Mesendoderm (in vitro differentiated cells): ENCODE measurements at regions not wholly inside any gene's neighbourhood (a gene's known extent, or its start where the extent isn't known, plus 50 kb on each side); places are given as distances from the start of the nearest gene placed in this dataset.

Experiments
- DNase-seq: peaks from one replicate; pipeline ENCODE4 v3.0.0; 2013
- H2AK5ac ChIP-seq: 2 replicates; pipeline ENCODE4 v1.6.1; 2013; ENCODE audit warnings: low read length, inconsistent platforms
- H2BK120ac ChIP-seq: 2 replicates; pipeline ENCODE4 v1.6.1; 2013; ENCODE audit warnings: low read depth, mild to moderate bottlenecking, low read length, moderate library complexity, mixed read lengths
- H2BK15ac ChIP-seq: replicated peaks from 2 replicates; pipeline ENCODE4 v1.6.1; 2013; ENCODE audit warnings: low read depth, mild to moderate bottlenecking, moderate library complexity
- H2BK5ac ChIP-seq: 2 replicates; pipeline ENCODE4 v1.6.1; 2013; ENCODE audit warnings: low read length, inconsistent platforms
- H3K18ac ChIP-seq: 2 replicates; pipeline ENCODE4 v1.6.1; 2013; ENCODE audit warnings: mild to moderate bottlenecking, low read length, mixed read lengths
- H3K23ac ChIP-seq: one replicate; pipeline ENCODE4 v1.6.1; 2013; ENCODE audit warnings: low read length
- H3K27ac ChIP-seq: 2 replicates; pipeline ENCODE4 v1.5.1; 2013; ENCODE audit warnings: low read depth, mild to moderate bottlenecking, inconsistent platforms, low read length, moderate library complexity
- H3K27me3 ChIP-seq: 2 replicates; pipeline ENCODE4 v1.6.1; 2013; ENCODE audit warnings: low read length, control low read depth, mild to moderate bottlenecking, inconsistent platforms; ENCODE audit not compliant: insufficient read depth, poor library complexity
- H3K36me3 ChIP-seq: 2 replicates; pipeline ENCODE4 v1.6.1; 2013; ENCODE audit warnings: low read length, inconsistent platforms; ENCODE audit not compliant: control insufficient read depth, insufficient read depth
- H3K4ac ChIP-seq: one replicate; pipeline ENCODE4 v1.6.1; 2013; ENCODE audit warnings: low read depth, mild to moderate bottlenecking, low read length, moderate library complexity
- H3K4me1 ChIP-seq: 2 replicates; pipeline ENCODE4 v1.6.1; 2013; ENCODE audit warnings: low read depth, low read length, inconsistent platforms; ENCODE audit not compliant: control insufficient read depth
- H3K4me2 ChIP-seq: 2 replicates; pipeline ENCODE4 v1.6.1; 2013; ENCODE audit warnings: low read length
- H3K4me3 ChIP-seq: 2 replicates; pipeline ENCODE4 v1.5.1; 2013; ENCODE audit warnings: mild to moderate bottlenecking, low read length
- H3K56ac ChIP-seq: one replicate; pipeline ENCODE4 v1.6.1; 2013; ENCODE audit warnings: low read length
- H3K79me1 ChIP-seq: 2 replicates; pipeline ENCODE4 v1.6.1; 2013; ENCODE audit warnings: low read length, inconsistent platforms
- H3K79me2 ChIP-seq: 2 replicates; pipeline ENCODE4 v1.6.1; 2013; ENCODE audit warnings: mild to moderate bottlenecking, low read length; ENCODE audit not compliant: control insufficient read depth, insufficient read depth
- H3K9ac ChIP-seq: 2 replicates; pipeline ENCODE4 v1.6.1; 2013; ENCODE audit warnings: low read length, inconsistent platforms
- H4K5ac ChIP-seq: one replicate; pipeline ENCODE4 v1.6.1; 2013; ENCODE audit warnings: low read length
- H4K8ac ChIP-seq: one replicate; pipeline ENCODE4 v1.6.1; 2013; ENCODE audit warnings: low read depth, mild to moderate bottlenecking, control low read depth, low read length, moderate library complexity
- WGBS: extraction: QIAGEN DNeasy Blood & Tissue Kit; methylation state at CpG from one replicate; pipeline ENCODE4 v1.1.7; 2013; ENCODE audit warnings: low lambda C conversion rate, missing lambda C conversion rate; ENCODE audit not compliant: insufficient coverage; ENCODE audit errors: extremely low coverage; 5-methylcytosine and 5-hydroxymethylcytosine counted together

DNA sequence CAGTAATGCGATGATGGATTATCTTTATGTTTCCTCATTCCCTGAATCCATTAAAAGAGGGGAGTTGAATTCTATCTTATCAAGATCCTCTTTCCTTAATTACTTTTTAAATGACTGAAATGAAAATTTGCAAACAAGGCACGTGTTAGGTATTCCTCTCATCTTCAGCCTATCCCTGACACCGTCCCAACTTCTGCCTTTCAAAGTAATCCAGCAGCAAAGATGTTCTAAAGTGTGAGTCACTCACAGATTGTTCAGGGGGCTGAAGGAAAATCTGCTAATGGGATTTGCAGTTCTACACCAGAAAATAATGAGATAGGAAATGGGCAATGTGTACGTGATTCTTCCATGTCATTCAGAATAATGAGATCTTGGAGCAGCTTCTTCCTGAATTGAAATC lies 403.0 kb downstream of the ARHGEF28 start:
- H3K4me3 ChIP-seq, result no peak overlapping the region
- no peak overlapping the region for H4K8ac ChIP-seq
- H3K23ac ChIP-seq, result no peak overlapping the region
- DNase-seq, result peak; percentile 42
- no peaks in the 10 kb centered on the region for H3K36me3 ChIP-seq
- H3K79me1 ChIP-seq, result no peaks in the 10 kb centered on the region
- no peak overlapping the region for H2BK15ac ChIP-seq
- no peak overlapping the region for H3K4ac ChIP-seq
- H2AK5ac ChIP-seq, result no peak overlapping the region
- no peak overlapping the region for H2BK5ac ChIP-seq
- no peaks in the 10 kb centered on the region for H3K27me3 ChIP-seq
- H3K9ac ChIP-seq, result no peak overlapping the region
- peak overlapping the region; percentile 68 for H3K18ac ChIP-seq
- H3K27ac ChIP-seq, result no peak overlapping the region
- no peak overlapping the region for H3K4me2 ChIP-seq
- no peak overlapping the region for H2BK120ac ChIP-seq
- H3K56ac ChIP-seq, result peak overlapping the region; percentile 7
- WGBS, result no CpG with 5 or more reads among the region's 4 CpGs
- no peak overlapping the region for H4K5ac ChIP-seq
- H3K79me2 ChIP-seq, result no peaks in the 10 kb centered on the region
- H3K4me1 ChIP-seq, result peaks cover 4% of the 10 kb centered on the region

- Histone ChIP-seq H3K4me3 (no peak overlapping the region), H3K23ac (no peak overlapping the region), H3K36me3 (no peaks in the 10 kb centered on the region)
Observed at GRCh38 chr5:74028406-74028805, 402.4 kb downstream of the ARHGEF28 start.

GRCh38 chr5:74027732-74028338 lies 401.8 kb downstream of the ARHGEF28 start:
- peak overlapping the region; percentile 12 for H2BK5ac ChIP-seq
- WGBS, result no CpG with 5 or more reads among the region's 2 CpGs
- H3K79me1 ChIP-seq, result no peaks in the 10 kb centered on the region
- no peaks in the 10 kb centered on the region for H3K27me3 ChIP-seq
- no peak overlapping the region for H3K23ac ChIP-seq
- no peak overlapping the region for H3K4ac ChIP-seq
- H3K36me3 ChIP-seq, result no peaks in the 10 kb centered on the region
- no peak overlapping the region for H2BK120ac ChIP-seq
- no peaks in the 10 kb centered on the region for H3K79me2 ChIP-seq
- H4K8ac ChIP-seq, result no peak overlapping the region
- H3K18ac ChIP-seq, result no peak overlapping the region
- no peak overlapping the region for H3K27ac ChIP-seq
- H3K56ac ChIP-seq, result no peak overlapping the region
- no peak overlapping the region for H2AK5ac ChIP-seq
- no peak overlapping the region for H2BK15ac ChIP-seq
- H3K4me3 ChIP-seq, result no peak overlapping the region
- no peak overlapping the region for H4K5ac ChIP-seq
- H3K9ac ChIP-seq, result no peak overlapping the region
- H3K4me2 ChIP-seq, result no peak overlapping the region
- peaks cover 4% of the 10 kb centered on the region for H3K4me1 ChIP-seq
- DNase-seq, result no peak

More at GRCh38 chr5:74028406-74028805, 402.4 kb downstream of the ARHGEF28 start:
- H4K5ac ChIP-seq, result no peak overlapping the region
- no peak overlapping the region for H2BK120ac ChIP-seq
- no peak overlapping the region for H3K4me2 ChIP-seq
- H3K27ac ChIP-seq, result no peak overlapping the region
- H2AK5ac ChIP-seq, result no peak overlapping the region
- H3K79me2 ChIP-seq, result no peaks in the 10 kb centered on the region
- no peak overlapping the region for H3K9ac ChIP-seq
- H3K79me1 ChIP-seq, result no peaks in the 10 kb centered on the region
- peak overlapping the region; percentile 68 for H3K18ac ChIP-seq
- DNase-seq, result peak; percentile 78
- no peaks in the 10 kb centered on the region for H3K27me3 ChIP-seq
- H4K8ac ChIP-seq, result no peak overlapping the region
- peaks cover 4% of the 10 kb centered on the region for H3K4me1 ChIP-seq
- WGBS, result no CpG with 5 or more reads among the region's 3 CpGs
- H2BK15ac ChIP-seq, result no peak overlapping the region
- H3K56ac ChIP-seq, result no peak overlapping the region
- no peak overlapping the region for H3K4ac ChIP-seq
- H2BK5ac ChIP-seq, result no peak overlapping the region

DNA sequence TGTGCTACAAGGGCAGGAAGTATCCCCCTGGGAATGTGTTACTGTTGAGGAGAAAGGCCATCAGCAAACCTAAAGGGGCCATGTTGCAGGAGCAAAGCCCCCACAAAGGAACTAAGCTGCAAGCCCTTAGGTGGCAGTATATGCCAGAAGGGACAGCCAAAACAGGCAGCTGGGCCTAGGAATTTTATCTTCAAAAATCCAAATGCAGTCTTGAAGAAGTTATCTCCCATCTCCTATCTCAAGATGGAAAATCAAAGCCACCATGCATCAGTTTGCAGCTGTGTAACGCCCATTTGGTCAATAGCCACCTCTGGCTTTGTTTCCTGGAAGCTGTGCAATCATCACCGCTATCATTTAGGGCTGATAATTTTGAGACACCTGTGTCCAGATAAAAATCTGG lies 400.3 kb downstream of the ARHGEF28 start:
- H3K79me1 ChIP-seq, result no peaks in the 10 kb centered on the region
- peak; percentile 92 for DNase-seq
- H3K4ac ChIP-seq, result no peak overlapping the region
- H3K4me2 ChIP-seq, result no peak overlapping the region
- peak overlapping the region; percentile 70 for H2BK5ac ChIP-seq
- peak overlapping the region; percentile 10 for H3K9ac ChIP-seq
- no peaks in the 10 kb centered on the region for H3K36me3 ChIP-seq
- H4K5ac ChIP-seq, result no peak overlapping the region
- no peak overlapping the region for H2AK5ac ChIP-seq
- H3K4me1 ChIP-seq, result peaks cover 2% of the 10 kb centered on the region
- peak overlapping the region; percentile 75 for H3K56ac ChIP-seq
- H2BK15ac ChIP-seq, result no peak overlapping the region
- no peaks in the 10 kb centered on the region for H3K27me3 ChIP-seq
- H2BK120ac ChIP-seq, result no peak overlapping the region
- WGBS, result no CpG with 5 or more reads among the region's 2 CpGs
- H3K4me3 ChIP-seq, result no peak overlapping the region
- H4K8ac ChIP-seq, result no peak overlapping the region
- H3K23ac ChIP-seq, result no peak overlapping the region
- no peak overlapping the region for H3K18ac ChIP-seq
- H3K79me2 ChIP-seq, result no peaks in the 10 kb centered on the region
- H3K27ac ChIP-seq, result peak overlapping the region; percentile 43

DNA sequence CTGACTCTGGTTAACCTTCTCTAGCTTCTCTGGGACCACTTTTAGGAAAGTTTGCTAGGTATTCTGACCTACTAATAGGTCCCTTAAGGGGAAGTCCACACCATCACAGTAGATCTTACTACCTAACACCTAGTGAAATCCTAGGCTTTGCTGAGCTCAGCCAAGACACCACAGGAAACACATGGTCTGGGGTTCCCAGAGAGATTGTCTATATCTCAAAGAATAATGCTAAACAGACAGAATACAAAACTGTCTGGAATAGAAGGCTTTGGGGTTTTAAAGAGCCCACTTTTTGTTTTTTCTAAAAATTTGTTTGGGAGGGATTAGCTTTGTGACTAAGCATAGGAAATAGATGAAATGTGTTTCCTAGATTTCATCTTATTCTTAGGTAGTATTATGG lies 395.1 kb downstream of the ARHGEF28 start:
- no peak overlapping the region for H2BK5ac ChIP-seq
- no peaks in the 10 kb centered on the region for H3K27me3 ChIP-seq
- no peak overlapping the region for H3K56ac ChIP-seq
- DNase-seq, result no peak
- no peak overlapping the region for H4K5ac ChIP-seq
- H3K4me2 ChIP-seq, result no peak overlapping the region
- peaks cover 4% of the 10 kb centered on the region for H3K4me1 ChIP-seq
- no peaks in the 10 kb centered on the region for H3K79me2 ChIP-seq
- H4K8ac ChIP-seq, result no peak overlapping the region
- no peak overlapping the region for H2AK5ac ChIP-seq
- H3K36me3 ChIP-seq, result no peaks in the 10 kb centered on the region
- H3K23ac ChIP-seq, result no peak overlapping the region
- no peaks in the 10 kb centered on the region for H3K79me1 ChIP-seq
- no peak overlapping the region for H2BK120ac ChIP-seq
- no peak overlapping the region for H3K4ac ChIP-seq
- H2BK15ac ChIP-seq, result no peak overlapping the region
- no peak overlapping the region for H3K27ac ChIP-seq
- H3K4me3 ChIP-seq, result no peak overlapping the region
- no peak overlapping the region for H3K9ac ChIP-seq
- no peak overlapping the region for H3K18ac ChIP-seq

DNA sequence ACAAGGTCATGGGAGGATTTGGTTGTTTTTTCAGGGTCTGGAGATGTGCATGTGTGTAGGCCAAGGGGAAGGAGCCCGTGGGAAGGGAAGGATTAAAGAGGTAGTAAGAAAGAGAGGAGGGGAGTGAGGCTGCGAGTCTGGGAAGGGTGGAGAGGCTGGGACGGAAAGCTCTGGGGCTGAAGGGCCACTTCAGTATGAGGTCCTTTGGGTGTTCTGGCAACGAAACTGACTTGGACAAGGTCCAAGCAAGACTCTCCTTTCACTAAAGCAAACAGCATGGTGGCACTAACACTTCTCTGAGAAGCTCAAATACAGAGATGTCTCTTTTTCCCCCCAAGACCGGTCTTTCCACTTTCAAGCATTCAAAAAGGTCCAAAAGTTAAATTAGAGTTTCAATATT lies 394.5 kb downstream of the ARHGEF28 start:
- Histone ChIP-seq H3K4me2 (no peak overlapping the region), H3K9ac (no peak overlapping the region), H3K79me2 (no peaks in the 10 kb centered on the region), H3K36me3 (no peaks in the 10 kb centered on the region), H4K8ac (no peak overlapping the region), H3K27ac (no peak overlapping the region), H2AK5ac (peak overlapping the region; percentile 54), H3K23ac (no peak overlapping the region), H3K27me3 (no peaks in the 10 kb centered on the region), H4K5ac (no peak overlapping the region), H3K4me3 (no peak overlapping the region), H2BK5ac (no peak overlapping the region), H3K79me1 (no peaks in the 10 kb centered on the region), H3K4me1 (peaks cover 4% of the 10 kb centered on the region), H3K4ac (no peak overlapping the region), H2BK15ac (no peak overlapping the region), H3K56ac (no peak overlapping the region), H2BK120ac (no peak overlapping the region), H3K18ac (no peak overlapping the region)
- DNase-seq, result no peak
- no CpG with 5 or more reads among the region's 5 CpGs for WGBS
